Lung (tissue), 11 donors: ENCODE measurements at regions not wholly inside any gene's neighbourhood (a gene's known extent, or its start where the extent isn't known, plus 50 kb on each side); places are given as distances from the start of the nearest gene placed in this dataset.

Source experiments
- ATAC-seq: fragments of 200-7000 bp; cut with Tn5 transposase; one replicate; pipeline ENCODE4 v1.9.1; 2020; ENCODE audit warnings: moderate number of reproducible peaks; ENCODE audit not compliant: insufficient read depth, low FRiP score
- DNase-seq, 3 donors: peaks; one replicate each; pipeline ENCODE4 v3.0.0-alpha.2; 2013 to 2017
- H3K27ac ChIP-seq, 2 donors: one replicate each; pipeline ENCODE4 v1.5.1; 2013; ENCODE audit warnings: mild to moderate bottlenecking in 2 of 2, moderate library complexity in 2 of 2, control low read depth in 1 of 2, inconsistent platforms in 1 of 2, low read depth in 1 of 2, low read length in 1 of 2
- H3K27me3 ChIP-seq, 3 donors: one replicate each; pipeline ENCODE4 v1.5.1; 2013; ENCODE audit warnings: low read length in 2 of 3; ENCODE audit not compliant: control insufficient read depth in 3 of 3, insufficient read depth in 3 of 3
- H3K36me3 ChIP-seq, 4 donors: one replicate each; pipeline ENCODE4 v1.5.1; 2013; ENCODE audit warnings: low read length in 4 of 4, mild to moderate bottlenecking in 1 of 4, moderate library complexity in 1 of 4; ENCODE audit not compliant: control insufficient read depth in 4 of 4, insufficient read depth in 4 of 4
- H3K4me1 ChIP-seq, 5 donors: one replicate each; pipeline ENCODE4 v1.5.1; 2013; ENCODE audit warnings: low read length in 5 of 5, mild to moderate bottlenecking in 2 of 5, moderate library complexity in 1 of 5; ENCODE audit not compliant: control insufficient read depth in 5 of 5, insufficient read depth in 5 of 5
- H3K4me3 ChIP-seq: one replicate; pipeline ENCODE4 v1.5.1; 2013; ENCODE audit warnings: mild to moderate bottlenecking, control low read depth, moderate library complexity
- H3K9ac ChIP-seq, 2 donors: one replicate each; pipeline ENCODE4 v1.5.1; 2013; ENCODE audit warnings: low read length in 2 of 2, control low read depth in 1 of 2; ENCODE audit not compliant: insufficient read depth in 1 of 2
- H3K9me3 ChIP-seq, 4 donors: one replicate each; pipeline ENCODE4 v1.5.1; 2013; ENCODE audit warnings: low read length in 3 of 4, mild to moderate bottlenecking in 1 of 4, moderate library complexity in 1 of 4; ENCODE audit not compliant: control insufficient read depth in 4 of 4, insufficient read depth in 3 of 4
- WGBS, 2 donors: extraction: QIAGEN DNeasy Blood & Tissue Kit; methylation state at CpG; one replicate each; pipeline ENCODE4 v1.1.7; 2013; 5-methylcytosine and 5-hydroxymethylcytosine counted together
- TF ChIP-seq, protein P1 (sequence below): IDR thresholded peaks from 2 replicates; pipeline ENCODE4 v1.5.1; 2012; ENCODE audit warnings: mild to moderate bottlenecking; ENCODE audit errors: control extremely low read depth, extremely low read depth
- donor health status: control.
- donor health status: control.
- donor health status: Bipolar disorder and iron deficiency.
- donor health status: healthy.
- donor health status: DM: yes; HTN: yes; CAD: no.

DNA sequence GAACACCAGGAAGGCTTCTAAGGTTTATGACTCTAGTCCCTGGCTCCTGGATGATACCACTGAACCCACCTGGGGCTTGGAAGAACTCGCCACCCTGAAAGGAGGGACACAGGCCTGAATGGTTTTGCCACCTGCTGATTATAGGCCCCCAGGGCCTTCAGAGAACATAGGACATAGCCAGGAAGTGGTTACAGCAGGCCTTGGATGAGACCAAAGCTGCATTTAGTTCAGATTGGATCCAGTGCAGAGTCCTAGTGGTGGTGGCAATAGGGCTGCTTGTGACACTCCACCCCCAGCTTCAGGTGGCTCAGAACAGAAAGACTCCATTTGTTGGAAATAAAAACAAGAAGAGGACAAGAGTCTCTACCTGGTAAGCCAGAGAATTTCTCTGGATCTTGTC, 101.6 kb upstream of the PLPPR5 start:
- ATAC-seq (no peak), DNase-seq (no peak)
- Histone ChIP-seq H3K4me3 (no peak overlapping the region), H3K4me1 (no peaks in the 10 kb centered on the region), H3K27me3 (no peaks in the 10 kb centered on the region), H3K36me3 (no peaks in the 10 kb centered on the region), H3K9me3 (no peaks in the 10 kb centered on the region), H3K9ac (no peak overlapping the region), H3K27ac (no peak overlapping the region)
- 91 to 100% methylated on average over 1 of the region's 1 CpG for WGBS, 2 donors
- TF ChIP-seq, protein P1, sequence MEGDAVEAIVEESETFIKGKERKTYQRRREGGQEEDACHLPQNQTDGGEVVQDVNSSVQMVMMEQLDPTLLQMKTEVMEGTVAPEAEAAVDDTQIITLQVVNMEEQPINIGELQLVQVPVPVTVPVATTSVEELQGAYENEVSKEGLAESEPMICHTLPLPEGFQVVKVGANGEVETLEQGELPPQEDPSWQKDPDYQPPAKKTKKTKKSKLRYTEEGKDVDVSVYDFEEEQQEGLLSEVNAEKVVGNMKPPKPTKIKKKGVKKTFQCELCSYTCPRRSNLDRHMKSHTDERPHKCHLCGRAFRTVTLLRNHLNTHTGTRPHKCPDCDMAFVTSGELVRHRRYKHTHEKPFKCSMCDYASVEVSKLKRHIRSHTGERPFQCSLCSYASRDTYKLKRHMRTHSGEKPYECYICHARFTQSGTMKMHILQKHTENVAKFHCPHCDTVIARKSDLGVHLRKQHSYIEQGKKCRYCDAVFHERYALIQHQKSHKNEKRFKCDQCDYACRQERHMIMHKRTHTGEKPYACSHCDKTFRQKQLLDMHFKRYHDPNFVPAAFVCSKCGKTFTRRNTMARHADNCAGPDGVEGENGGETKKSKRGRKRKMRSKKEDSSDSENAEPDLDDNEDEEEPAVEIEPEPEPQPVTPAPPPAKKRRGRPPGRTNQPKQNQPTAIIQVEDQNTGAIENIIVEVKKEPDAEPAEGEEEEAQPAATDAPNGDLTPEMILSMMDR: no peak

DNA sequence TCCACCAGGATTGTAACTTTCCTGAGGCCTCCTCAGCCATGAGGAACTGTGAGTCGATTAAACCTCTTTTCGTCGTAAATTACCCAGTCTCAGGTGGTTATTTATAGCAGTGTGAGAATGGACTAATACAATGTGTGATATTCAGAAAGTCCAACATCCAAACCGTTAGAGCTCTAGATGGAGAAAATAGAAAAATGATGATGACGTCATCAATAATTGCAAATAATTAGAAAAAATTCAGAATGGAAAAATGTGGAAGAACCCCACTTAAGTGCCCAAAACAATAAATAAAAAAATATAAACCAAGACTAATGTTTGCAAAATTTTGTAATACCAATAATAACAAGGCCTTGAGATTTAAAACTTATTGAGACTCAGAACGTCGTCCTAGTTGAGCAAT, 103.0 kb upstream of the PLPPR5 start:
- H3K27ac ChIP-seq: no peak overlapping the region
- H3K9ac ChIP-seq: no peak overlapping the region
- no peaks in the 10 kb centered on the region for H3K4me1 ChIP-seq
- 62 to 75% methylated on average over 7 of the region's 7 CpGs for WGBS, 2 donors
- TF ChIP-seq, protein P1: no peak
- no peaks in the 10 kb centered on the region for H3K27me3 ChIP-seq
- ATAC-seq: no peak
- H3K4me3 ChIP-seq: no peak overlapping the region
- no peaks in the 10 kb centered on the region for H3K9me3 ChIP-seq
- no peaks in the 10 kb centered on the region for H3K36me3 ChIP-seq
- DNase-seq: no peak

DNA sequence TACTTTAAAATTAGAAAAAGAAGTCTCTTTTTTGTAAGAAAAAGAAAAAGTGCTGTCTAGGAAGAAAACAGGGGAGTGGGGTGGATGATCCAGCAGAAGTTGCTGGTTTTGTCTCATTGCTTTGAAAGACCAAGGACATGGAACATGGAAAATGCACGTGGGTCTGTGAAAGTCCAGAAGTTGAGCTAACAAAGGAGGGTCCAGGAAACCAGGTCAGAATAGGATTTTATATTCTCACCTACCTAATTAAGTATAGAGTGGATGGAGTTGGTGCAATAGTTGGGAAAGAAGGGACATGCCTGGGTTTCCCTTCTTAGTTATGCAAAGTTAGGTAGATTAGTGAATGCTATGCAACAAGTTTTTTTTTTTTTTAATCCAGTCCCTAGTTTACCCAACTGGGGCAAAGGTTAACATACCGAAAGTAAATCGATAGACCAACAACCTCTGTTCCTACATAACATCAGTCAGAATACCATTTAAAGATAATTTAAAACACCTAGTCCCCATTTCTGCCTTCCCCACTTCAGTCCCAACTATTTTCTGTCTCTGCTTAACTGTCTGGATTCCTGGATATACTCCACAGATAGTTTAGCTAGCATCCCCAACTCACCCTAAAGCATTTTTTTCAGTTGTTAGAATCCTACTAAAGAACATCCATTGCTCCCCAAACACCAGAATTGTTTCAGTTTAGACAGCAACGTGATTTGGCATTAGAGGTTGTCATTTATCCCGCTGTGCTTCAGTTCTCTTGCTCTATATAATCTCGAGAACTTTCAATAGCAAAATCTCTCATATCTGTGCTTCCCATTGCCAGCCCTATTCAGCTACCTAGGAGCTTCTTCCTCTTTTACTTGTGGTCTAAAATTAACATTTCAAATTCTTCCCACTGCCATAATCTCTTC, 105.7 kb upstream of the PLPPR5 start:
- Histone ChIP-seq H3K27ac (no peak overlapping the region), H3K9ac (no peak overlapping the region), H3K4me1 (no peaks in the 10 kb centered on the region), H3K4me3 (no peak overlapping the region), H3K9me3 (no peaks in the 10 kb centered on the region), H3K36me3 (no peaks in the 10 kb centered on the region), H3K27me3 (no peaks in the 10 kb centered on the region)
- WGBS, 2 donors: 74 to 77% methylated on average over 6 of the region's 6 CpGs
- ATAC-seq (no peak), DNase-seq (no peak)
- TF ChIP-seq, protein P1: no peak
